Uterus (tissue), 3 donors: ENCODE measurements at regions not wholly inside any gene's neighbourhood (a gene's known extent, or its start where the extent isn't known, plus 50 kb on each side); places are given as distances from the start of the nearest gene placed in this dataset.

ENCODE experiments used
- DNase-seq, 2 donors: peaks; one replicate each; pipeline ENCODE4 v3.0.0-alpha.2; 2019 to 2020
- H3K27ac ChIP-seq, 2 donors: fragments of 200-600 bp; sonication (generic); 1 replicate in 1 of 2; 2 replicates in 1 of 2; pipeline ENCODE4 v1.5.1; 2016 to 2018
- H3K27me3 ChIP-seq, 2 donors: fragments of 200-600 bp; sonication (generic); one replicate each; pipeline ENCODE4 v1.5.1; 2018 to 2019; ENCODE audit warnings: control low read depth in 1 of 2
- H3K36me3 ChIP-seq, 2 donors: fragments of 200-600 bp; sonication (generic); one replicate each; pipeline ENCODE4 v1.5.1; 2019; ENCODE audit warnings: control low read depth in 1 of 2
- H3K4me1 ChIP-seq, 2 donors: fragments of 200-600 bp; sonication (generic); one replicate each; pipeline ENCODE4 v1.5.1; 2018 to 2019; ENCODE audit warnings: control low read depth in 1 of 2
- H3K4me3 ChIP-seq, 2 donors: fragments of 200-600 bp; sonication (generic); 1 replicate in 1 of 2; 2 replicates in 1 of 2; pipeline ENCODE4 v1.5.1; 2018 to 2019; ENCODE audit warnings: mild to moderate bottlenecking in 1 of 2
- H3K9me3 ChIP-seq, 2 donors: fragments of 200-600 bp; sonication (generic); one replicate each; pipeline ENCODE4 v1.5.1; 2019; ENCODE audit warnings: control low read depth in 1 of 2
- POLR2A ChIP-seq, 2 donors: fragments of 450-650 bp; IDR thresholded peaks; one replicate each; pipeline ENCODE4 v1.6.1; 2016; ENCODE audit warnings: antibody characterized with exemption in 2 of 2, mild to moderate bottlenecking in 1 of 2, moderate library complexity in 1 of 2
- intact Hi-C: fragments of 100-400 bp; cut with DNase I; formaldehyde crosslinking; loops from one replicate; pipeline ENCODE4 v1.15.1; 2023; ENCODE audit warnings: low total_unique reads
- TF ChIP-seq, protein P1 (sequence below), 4 experiments: fragments of 200-600 bp in 2 of 4; fragments of 450-650 bp in 2 of 4; sonication (generic) in 2 of 4; IDR thresholded peaks; one replicate each; pipeline ENCODE4 v1.5.1; 2016 to 2019; ENCODE audit warnings: antibody characterized with exemption in 4 of 4, mild to moderate bottlenecking in 2 of 4, moderate library complexity in 1 of 4
- donor health status: DM: yes; HTN: yes; CAD: no.

- Histone ChIP-seq H3K27me3 (no peaks in the 10 kb centered on the region), H3K36me3 (no peaks in the 10 kb centered on the region), H3K9me3 (no peaks in the 10 kb centered on the region), H3K4me3 (no peak overlapping the region), H3K4me1 (no peaks in the 10 kb centered on the region), H3K27ac (no peak overlapping the region)
- DNase-seq = no peak
- TF ChIP-seq, protein P1, sequence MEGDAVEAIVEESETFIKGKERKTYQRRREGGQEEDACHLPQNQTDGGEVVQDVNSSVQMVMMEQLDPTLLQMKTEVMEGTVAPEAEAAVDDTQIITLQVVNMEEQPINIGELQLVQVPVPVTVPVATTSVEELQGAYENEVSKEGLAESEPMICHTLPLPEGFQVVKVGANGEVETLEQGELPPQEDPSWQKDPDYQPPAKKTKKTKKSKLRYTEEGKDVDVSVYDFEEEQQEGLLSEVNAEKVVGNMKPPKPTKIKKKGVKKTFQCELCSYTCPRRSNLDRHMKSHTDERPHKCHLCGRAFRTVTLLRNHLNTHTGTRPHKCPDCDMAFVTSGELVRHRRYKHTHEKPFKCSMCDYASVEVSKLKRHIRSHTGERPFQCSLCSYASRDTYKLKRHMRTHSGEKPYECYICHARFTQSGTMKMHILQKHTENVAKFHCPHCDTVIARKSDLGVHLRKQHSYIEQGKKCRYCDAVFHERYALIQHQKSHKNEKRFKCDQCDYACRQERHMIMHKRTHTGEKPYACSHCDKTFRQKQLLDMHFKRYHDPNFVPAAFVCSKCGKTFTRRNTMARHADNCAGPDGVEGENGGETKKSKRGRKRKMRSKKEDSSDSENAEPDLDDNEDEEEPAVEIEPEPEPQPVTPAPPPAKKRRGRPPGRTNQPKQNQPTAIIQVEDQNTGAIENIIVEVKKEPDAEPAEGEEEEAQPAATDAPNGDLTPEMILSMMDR (IDR thresholded peaks at IDR 0.05) = no peak
- TF ChIP-seq POLR2A (IDR thresholded peaks at IDR 0.05) = no peak
- intact Hi-C loops = no loop called here
Measured at GRCh38 chr1:200496937-200497336, 87.1 kb upstream of the ZNF281 start.

GRCh38 chr1:200495901-200496300 lies 86.1 kb upstream of the ZNF281 start:
- no peak for DNase-seq
- no peak overlapping the region for H3K4me3 ChIP-seq
- no peaks in the 10 kb centered on the region for H3K36me3 ChIP-seq
- no peak overlapping the region for H3K27ac ChIP-seq
- H3K4me1 ChIP-seq = no peaks in the 10 kb centered on the region
- H3K27me3 ChIP-seq = no peaks in the 10 kb centered on the region
- H3K9me3 ChIP-seq = no peaks in the 10 kb centered on the region
- intact Hi-C loops = no loop called here
- TF ChIP-seq, protein P1 (IDR thresholded peaks at IDR 0.05) = no peak
- no peak for TF ChIP-seq POLR2A (IDR thresholded peaks at IDR 0.05)

DNA sequence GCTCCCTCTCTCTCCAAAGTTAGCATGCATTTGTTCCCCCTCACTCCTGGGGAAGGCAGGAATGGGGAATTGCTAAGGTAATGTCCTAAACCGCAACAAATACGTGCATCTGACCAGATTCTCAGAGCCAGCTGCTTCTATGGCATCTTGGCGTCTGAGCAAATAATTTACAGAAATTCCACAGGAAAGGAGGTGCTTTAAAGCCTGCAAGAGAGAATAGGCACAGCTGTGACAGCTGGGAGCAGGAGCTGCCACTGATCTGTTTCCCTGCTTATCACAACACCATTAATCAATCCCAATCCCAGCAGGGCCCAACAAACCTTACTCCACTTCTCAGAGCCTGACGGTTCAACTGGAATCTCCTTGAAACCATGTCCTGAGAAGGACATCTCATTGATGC lies 83.5 kb upstream of the ZNF281 start:
- H3K36me3 ChIP-seq = no peaks in the 10 kb centered on the region
- TF ChIP-seq, protein P1 (IDR thresholded peaks at IDR 0.05) = no peak
- TF ChIP-seq POLR2A (IDR thresholded peaks at IDR 0.05) = no peak
- H3K4me3 ChIP-seq = no peak overlapping the region
- no peaks in the 10 kb centered on the region for H3K27me3 ChIP-seq
- intact Hi-C loops = no loop called here
- H3K9me3 ChIP-seq = no peaks in the 10 kb centered on the region
- no peak for DNase-seq
- H3K4me1 ChIP-seq = no peaks in the 10 kb centered on the region
- H3K27ac ChIP-seq = no peak overlapping the region

GRCh38 chr1:200491103-200491502 lies 81.3 kb upstream of the ZNF281 start:
- no peaks in the 10 kb centered on the region for H3K27me3 ChIP-seq
- TF ChIP-seq, protein P1 (IDR thresholded peaks at IDR 0.05) = no peak
- TF ChIP-seq POLR2A (IDR thresholded peaks at IDR 0.05) = no peak
- H3K4me1 ChIP-seq = no peaks in the 10 kb centered on the region
- intact Hi-C loops = no loop called here
- no peak overlapping the region for H3K4me3 ChIP-seq
- no peaks in the 10 kb centered on the region for H3K9me3 ChIP-seq
- H3K36me3 ChIP-seq = no peaks in the 10 kb centered on the region
- DNase-seq = no peak
- H3K27ac ChIP-seq = no peak overlapping the region

DNA sequence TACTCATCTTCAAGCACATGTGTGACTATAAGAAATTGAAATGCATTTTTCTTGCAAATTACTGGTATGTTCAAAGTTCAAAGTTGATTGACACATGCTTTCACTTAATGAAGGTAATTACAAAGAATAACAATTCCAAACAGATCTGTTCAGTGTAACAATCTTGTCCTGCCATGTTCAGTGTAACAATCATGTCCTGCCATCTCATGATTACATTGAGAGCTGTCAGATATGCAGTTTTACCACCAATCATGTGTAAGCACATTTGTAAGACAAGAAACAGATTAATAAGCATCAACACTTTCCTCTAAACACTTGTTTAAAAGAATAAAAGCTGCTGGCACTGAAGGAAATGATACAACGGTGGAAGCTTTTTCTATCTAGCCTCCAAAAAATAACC lies 80.3 kb upstream of the ZNF281 start:
- no peaks in the 10 kb centered on the region for H3K9me3 ChIP-seq
- DNase-seq = no peak
- H3K4me1 ChIP-seq = no peaks in the 10 kb centered on the region
- intact Hi-C loops = no loop called here
- H3K27ac ChIP-seq = no peak overlapping the region
- H3K4me3 ChIP-seq = no peak overlapping the region
- TF ChIP-seq POLR2A (IDR thresholded peaks at IDR 0.05) = no peak
- TF ChIP-seq, protein P1 (IDR thresholded peaks at IDR 0.05) = no peak
- no peaks in the 10 kb centered on the region for H3K36me3 ChIP-seq
- no peaks in the 10 kb centered on the region for H3K27me3 ChIP-seq
